Fibroblast of the conjunctiva (primary cell): ENCODE measurements at regions not wholly inside any gene's neighbourhood (a gene's known extent, or its start where the extent isn't known, plus 50 kb on each side); places are given as distances from the start of the nearest gene placed in this dataset.

Experiments
- DNase-seq: peaks from one replicate; pipeline ENCODE4 v3.0.0-alpha.2; 2010; ENCODE audit warnings: low read depth

- DNase-seq = no peak
Observed at GRCh38 chr14:84202486-84202885, 1327.5 kb upstream of the FLRT2 start.

GRCh38 chr14:84203896-84204295, 1326.0 kb upstream of the FLRT2 start:
- DNase-seq = no peak

- no peak for DNase-seq
Observed at GRCh38 chr14:84208451-84208850, 1321.5 kb upstream of the FLRT2 start.

DNA sequence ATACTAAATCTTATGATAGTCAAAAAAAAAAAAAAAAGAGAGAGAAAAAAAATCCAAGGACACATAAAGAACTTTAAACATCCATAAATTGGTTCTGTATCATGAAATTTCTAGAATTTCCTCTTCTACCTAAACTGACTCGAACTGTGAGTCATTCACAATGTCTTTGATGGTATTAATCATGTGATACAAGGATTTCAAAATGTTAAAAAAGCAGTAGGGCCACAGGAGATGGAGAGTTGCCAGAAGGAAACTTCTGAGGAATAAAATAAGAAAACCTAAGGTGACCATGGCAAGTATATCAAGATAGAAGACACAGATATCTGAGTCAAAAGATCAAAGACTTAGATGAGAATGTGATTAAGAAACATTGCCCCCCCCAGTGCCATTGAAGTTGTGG, 1320.9 kb upstream of the FLRT2 start:
- no peak for DNase-seq

GRCh38 chr14:84217066-84217465, 1312.9 kb upstream of the FLRT2 start:
- DNase-seq = no peak

DNA sequence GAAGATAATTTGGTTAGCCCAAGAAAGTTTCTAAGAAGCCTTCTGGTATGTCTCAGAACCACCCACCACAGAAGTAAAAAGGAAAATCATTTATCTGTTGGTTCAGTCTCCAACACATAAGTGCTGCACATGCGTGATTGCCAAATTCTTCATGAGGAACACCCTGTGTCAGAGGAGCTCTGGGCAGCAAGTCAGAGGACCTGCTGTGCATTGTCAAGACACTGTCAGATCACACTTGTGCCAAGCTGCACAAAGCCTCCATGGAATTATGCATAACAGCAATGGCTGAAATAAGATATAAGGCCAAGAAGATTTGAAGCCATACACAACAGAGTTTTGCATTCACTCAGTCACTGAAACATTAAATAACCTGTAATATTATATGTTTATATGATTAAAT, 1304.7 kb upstream of the FLRT2 start:
- no peak for DNase-seq

- no peak for DNase-seq
Observed at GRCh38 chr14:84228702-84229101, 1301.2 kb upstream of the FLRT2 start.

DNA sequence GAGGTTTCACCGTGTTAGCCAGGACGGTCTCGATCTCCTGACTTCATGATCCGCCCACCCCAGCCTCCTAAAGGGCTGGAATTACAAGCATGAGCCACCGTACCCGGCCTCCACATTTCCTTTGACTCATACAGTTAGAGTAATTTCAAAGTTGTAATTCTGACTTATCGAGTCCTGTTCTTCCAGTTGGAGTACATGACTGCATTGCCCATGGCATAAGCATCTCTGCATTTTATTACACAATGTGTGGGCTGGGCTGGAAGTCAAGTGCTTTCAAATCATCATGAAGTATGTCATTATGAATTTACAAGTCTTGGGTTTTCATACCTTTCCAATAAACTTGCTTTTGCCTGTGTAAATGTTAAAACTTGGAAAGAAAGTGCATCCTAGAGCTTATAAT, 1295.7 kb upstream of the FLRT2 start:
- DNase-seq = no peak

DNA sequence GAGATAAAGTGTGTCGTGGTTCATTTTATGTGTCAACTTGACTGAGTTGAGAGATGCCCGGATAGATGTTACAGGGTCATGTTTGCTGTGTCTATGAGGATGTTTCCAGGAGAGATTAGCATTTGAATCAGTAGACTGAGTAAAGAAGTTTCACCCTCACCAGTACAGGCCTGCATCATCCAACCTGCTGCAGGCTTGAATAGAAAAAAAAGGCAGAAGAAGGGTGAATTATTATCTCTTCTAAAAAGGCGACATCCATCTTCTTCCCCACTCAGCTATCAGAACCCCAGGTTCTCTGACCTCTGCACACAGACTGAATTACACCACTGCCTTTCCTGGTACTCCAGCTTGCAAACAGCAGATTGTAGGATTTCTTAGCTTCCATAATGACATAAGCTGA, 1293.7 kb upstream of the FLRT2 start:
- no peak for DNase-seq

- DNase-seq = no peak
Observed at GRCh38 chr14:84237881-84238280, 1292.1 kb upstream of the FLRT2 start.

DNA sequence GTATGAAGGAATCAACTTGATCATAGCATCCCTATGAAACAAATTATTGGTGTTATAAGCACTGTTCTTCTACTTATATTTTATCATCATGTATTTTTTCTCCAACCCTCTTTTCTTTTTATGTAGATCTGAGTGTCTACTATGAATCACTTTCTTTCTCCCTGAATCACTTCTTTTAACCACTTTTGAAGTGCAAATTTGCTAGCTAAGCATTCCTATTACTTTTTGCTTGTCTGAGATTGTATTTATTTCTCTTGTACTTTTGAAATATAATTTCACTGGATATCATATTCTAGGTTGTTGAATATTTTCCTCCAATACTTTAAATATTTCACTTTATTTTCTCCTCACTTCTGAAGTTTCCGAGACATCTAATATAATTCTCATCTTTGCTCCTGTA, 1282.3 kb upstream of the FLRT2 start:
- no peak for DNase-seq

GRCh38 chr14:84250893-84251292, 1279.1 kb upstream of the FLRT2 start:
- DNase-seq = no peak

- no peak for DNase-seq
Observed at GRCh38 chr14:84251411-84252115, 1278.4 kb upstream of the FLRT2 start.

DNA sequence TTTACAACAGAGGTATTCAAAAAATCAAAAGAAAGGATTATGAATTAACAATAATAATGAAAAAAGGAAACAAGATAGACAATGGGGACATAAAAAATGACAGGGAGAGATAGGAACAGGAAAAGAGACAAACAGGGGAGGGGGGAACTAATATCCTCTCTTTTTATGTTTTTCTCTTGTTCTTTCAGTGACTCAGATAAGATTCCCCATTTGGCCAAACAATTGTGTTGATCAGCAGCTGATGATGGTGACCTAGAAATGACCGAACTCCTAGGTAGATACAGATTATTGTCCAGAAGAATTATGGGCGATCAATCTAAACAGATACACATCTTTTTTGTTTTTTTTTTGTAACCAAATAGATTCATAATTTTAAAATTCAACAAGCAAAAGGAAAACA, 1277.2 kb upstream of the FLRT2 start:
- DNase-seq = no peak

- DNase-seq = no peak
Observed at GRCh38 chr14:84253326-84253725, 1276.6 kb upstream of the FLRT2 start.

GRCh38 chr14:84254290-84254689, 1275.7 kb upstream of the FLRT2 start:
- DNase-seq = peak; percentile 1

DNA sequence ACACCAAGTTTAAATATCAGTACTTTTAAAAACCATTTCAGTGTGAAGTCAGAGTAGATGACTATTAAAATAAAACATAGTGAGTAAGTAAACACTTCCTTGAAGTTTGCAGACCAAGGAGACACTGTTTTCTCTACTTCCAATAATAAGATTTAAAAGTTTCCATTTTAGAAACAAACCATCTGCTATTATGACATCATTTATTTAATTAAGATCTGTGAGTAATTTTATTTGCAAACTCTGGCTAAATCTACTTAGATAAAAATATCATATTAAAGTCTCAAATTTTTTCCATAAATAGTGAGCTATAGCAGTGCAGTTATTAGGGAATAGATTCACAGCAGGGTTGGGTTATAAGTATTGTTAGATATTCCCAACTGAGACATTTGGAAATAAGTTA, 1267.0 kb upstream of the FLRT2 start:
- no peak for DNase-seq

- peak; percentile 0 for DNase-seq
Observed at GRCh38 chr14:84272290-84272721, 1257.6 kb upstream of the FLRT2 start.

DNA sequence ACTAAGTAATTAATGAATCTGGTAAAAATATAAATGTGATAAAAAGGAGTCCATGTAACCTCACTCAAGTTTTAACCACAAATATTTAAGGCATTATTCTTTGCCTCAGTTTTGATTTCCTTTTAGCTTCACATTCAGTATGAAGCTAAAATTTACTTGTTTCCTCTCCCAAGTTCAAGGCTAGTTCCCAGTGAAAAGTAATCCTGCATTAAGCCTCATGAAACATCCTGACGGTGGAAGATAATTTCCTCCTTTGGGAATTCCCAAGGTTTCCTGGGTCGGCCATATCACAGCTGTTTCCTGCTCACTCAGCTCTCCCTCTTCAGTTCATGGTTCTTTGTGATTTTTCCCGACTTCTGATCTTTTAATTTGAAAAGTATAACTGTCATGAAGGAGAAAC, 1256.8 kb upstream of the FLRT2 start:
- no peak for DNase-seq

DNA sequence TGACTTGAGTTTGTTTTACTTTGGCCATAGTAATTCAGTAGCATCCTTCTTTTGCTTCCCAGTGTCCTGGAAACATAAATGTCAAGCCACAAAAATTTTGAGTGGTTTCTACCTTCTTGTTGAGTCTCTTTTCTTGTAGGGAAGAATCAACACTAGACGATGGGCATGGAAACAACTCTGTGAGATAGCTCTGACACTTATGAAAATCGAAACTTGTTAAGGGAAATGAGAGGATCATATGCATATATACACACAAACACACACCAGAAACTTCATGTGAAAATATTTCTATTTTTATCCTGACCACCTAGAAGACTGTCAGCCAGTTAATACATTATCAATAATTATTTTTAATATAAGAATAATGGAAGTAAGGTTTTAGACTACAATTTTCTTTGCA, 1247.3 kb upstream of the FLRT2 start:
- no peak for DNase-seq

GRCh38 chr14:84288781-84289180, 1241.2 kb upstream of the FLRT2 start:
- DNase-seq = no peak

DNA sequence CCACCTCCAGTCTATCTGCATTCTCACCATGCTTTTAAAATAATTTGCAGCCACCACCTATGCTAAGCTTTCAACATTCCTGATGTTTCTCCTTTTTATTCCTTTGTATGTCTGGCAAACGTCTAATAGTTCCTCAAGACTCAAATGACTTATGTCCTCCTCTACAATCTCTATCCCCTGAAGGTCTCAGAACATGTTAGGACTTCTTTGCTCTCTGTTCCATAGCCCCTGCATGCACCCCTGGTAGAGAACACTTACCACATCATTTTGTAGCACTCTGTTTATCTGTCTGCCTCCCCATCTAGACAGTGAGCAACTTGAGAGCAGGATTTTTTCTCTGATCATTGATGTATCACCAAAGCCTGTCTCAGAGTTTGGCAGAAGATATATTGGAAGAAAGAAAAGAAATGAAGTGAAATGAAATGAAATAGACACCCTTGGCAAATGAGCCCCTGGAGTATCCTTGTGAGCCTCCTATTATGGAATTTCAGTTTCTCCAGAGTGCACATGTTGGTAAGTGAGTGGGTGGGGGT, 1231.2 kb upstream of the FLRT2 start:
- DNase-seq = no peak

GRCh38 chr14:84303140-84303539, 1226.8 kb upstream of the FLRT2 start:
- no peak for DNase-seq

GRCh38 chr14:84312551-84312950, 1217.4 kb upstream of the FLRT2 start:
- DNase-seq = no peak
